HG03378 (cell line): ENCODE measurements at regions not wholly inside any gene's neighbourhood (a gene's known extent, or its start where the extent isn't known, plus 50 kb on each side); places are given as distances from the start of the nearest gene placed in this dataset.
"Not testable (repeated sequence)": the region's sequence is repeated elsewhere in the genome, so short reads cannot be mapped to it uniquely, and the experiment has no call there.

Experiments used
- ATAC-seq: cut with Tn5 transposase; IDR thresholded peaks from one replicate; pipeline ENCODE4 v1.9.1; 2021; ENCODE audit warnings: mild to moderate bottlenecking, moderate library complexity; ENCODE audit not compliant: unreplicated experiment

DNA sequence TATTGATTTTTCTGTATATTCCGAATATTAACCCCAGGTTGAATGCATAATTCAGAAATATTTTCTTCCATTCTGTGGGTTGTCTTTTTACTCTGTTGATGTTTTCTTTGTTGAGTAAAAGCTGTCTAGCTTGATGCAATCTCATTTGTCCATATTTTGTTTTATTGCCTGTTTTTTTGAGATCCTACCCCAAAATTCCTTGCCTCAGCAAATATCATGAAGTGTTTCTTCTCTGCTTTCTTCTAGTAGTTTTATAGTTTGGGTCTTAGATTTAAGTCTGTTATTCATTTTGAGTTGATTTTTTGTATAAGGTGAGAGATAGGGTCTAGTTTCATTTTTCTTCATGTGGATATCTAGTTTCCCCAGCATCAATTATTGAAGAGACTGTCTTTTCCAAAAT lies 467.9 kb upstream of the GCFC2 start:
- no peak for ATAC-seq

- no peak for ATAC-seq
These were observed 464.6 kb upstream of the GCFC2 start for GRCh38 chr2:76175295-76175694.

GRCh38 chr2:76174505-76174904 lies 463.8 kb upstream of the GCFC2 start:
- ATAC-seq = no peak

GRCh38 chr2:76173206-76173605 lies 462.5 kb upstream of the GCFC2 start:
- not testable (repeated sequence) for ATAC-seq

DNA sequence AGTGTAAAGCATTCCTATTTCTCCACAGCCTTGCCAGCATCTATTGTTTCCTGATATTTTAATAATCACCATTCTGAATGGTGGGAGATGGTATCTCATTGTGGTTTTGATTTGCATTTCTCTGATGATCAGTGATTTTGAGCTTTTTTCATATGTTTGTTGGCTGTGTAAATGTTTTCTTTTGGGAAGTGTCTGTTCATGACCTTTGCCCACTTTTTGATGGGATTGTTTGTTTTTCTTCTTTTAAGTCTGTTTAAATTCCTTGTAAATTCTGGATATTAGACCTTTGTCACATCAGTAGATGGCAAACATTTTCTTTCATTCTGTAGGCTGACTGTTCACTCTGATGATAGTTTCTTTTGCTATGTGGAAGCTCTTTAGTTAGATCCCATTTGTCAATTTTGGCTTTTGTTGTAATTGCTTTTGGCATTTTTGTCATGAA lies 461.5 kb upstream of the GCFC2 start:
- ATAC-seq = not testable (repeated sequence)

- ATAC-seq = no peak
These were observed 460.1 kb upstream of the GCFC2 start for GRCh38 chr2:76170856-76171255.

DNA sequence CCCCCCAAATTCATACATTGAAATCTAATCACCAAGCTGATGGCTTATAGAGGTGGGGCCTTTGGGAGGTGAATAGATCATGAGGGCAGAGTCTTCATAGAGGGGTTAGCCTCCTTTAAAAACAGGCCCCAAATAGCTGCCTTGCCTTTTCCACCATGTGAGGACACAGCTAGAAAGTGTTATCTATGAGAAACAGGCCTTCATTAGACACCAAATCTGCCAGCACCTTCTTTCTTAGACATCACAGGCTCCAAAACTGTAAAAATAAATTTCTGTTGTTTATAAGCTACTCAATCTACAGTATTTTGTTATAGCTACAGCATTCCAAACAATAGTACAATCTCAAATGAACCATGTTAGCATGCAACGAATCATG lies 459.3 kb upstream of the GCFC2 start:
- no peak for ATAC-seq

DNA sequence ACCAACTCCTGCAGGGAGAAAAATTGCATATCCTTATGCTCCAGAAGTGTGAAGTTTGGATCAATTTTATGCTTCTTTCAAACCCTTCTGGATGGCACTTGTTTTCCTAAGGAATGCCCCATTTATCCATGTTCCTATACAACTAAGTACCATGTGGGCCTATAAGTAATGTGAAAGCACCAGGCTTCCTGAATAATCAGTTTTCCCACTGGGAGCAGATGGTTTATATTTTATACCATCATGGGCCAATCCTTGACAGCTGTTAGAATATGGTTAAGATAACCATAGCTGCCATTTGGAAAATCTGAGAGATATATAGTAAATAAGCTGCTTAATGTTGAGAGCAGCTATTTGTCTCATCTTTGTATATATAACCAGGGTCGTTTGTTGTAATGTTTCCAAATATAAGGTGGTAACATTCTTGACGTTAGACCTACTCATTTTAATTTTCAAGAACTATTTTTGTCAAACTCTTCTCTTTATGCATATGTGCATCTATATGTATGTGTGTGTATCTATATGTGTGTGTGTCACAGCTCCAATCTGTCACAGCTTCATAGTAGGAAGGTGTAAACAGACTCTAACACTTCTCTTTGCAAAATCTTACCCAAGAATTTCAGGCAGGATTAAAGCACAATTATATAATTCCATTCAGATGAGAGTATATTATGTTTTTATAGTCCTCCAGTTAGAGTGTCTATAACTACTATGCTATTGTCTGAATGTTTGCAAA lies 458.7 kb upstream of the GCFC2 start:
- ATAC-seq = no peak

DNA sequence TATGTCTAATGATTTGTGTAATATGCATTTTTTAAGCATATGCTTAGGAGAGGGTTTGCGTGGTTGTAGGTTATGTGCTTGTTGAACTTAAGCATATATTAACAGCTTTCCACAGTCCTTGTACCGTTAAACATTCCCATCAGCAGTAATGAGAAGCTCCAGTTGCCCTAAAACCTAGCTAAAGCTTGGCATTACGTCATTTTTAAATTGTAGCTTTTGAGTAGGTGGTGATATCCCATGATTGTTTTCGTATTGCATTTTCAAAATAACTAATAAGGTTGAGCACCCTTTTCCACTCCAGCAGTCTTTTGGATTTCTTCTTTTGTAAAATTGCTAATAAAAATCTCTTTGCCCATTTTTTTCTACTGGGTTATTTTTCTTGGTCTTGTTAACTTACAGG lies 453.1 kb upstream of the GCFC2 start:
- ATAC-seq = no peak

GRCh38 chr2:76160670-76161069 lies 450.0 kb upstream of the GCFC2 start:
- ATAC-seq = no peak

GRCh38 chr2:76159042-76159648 lies 448.4 kb upstream of the GCFC2 start:
- ATAC-seq = no peak

GRCh38 chr2:76157531-76157930 lies 446.8 kb upstream of the GCFC2 start:
- ATAC-seq = no peak

GRCh38 chr2:76154981-76155380 lies 444.3 kb upstream of the GCFC2 start:
- ATAC-seq = no peak

- no peak for ATAC-seq
These were observed 439.1 kb upstream of the GCFC2 start for GRCh38 chr2:76149846-76150245.

GRCh38 chr2:76139303-76139702 lies 428.6 kb upstream of the GCFC2 start:
- ATAC-seq = not testable (repeated sequence)

DNA sequence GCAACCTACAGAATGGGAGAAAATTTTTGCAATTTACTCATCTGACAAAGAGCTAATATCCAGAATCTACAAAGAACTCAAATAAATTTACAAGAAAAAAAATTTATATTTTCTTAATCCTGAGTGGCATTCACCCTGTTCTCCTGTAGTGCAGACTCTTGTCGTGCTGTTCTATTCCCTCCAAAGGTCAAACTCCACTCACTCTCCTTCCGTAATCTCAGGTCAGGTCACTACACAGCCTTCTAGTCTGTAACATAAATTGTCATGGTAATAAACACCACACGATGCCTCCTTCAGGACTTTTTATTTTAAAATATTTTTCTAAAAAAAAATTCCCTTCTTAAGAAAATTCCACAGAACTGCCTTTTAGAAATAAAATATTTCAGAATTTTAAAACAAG lies 417.9 kb upstream of the GCFC2 start:
- no peak for ATAC-seq

GRCh38 chr2:76120176-76120575 lies 409.5 kb upstream of the GCFC2 start:
- ATAC-seq = no peak

DNA sequence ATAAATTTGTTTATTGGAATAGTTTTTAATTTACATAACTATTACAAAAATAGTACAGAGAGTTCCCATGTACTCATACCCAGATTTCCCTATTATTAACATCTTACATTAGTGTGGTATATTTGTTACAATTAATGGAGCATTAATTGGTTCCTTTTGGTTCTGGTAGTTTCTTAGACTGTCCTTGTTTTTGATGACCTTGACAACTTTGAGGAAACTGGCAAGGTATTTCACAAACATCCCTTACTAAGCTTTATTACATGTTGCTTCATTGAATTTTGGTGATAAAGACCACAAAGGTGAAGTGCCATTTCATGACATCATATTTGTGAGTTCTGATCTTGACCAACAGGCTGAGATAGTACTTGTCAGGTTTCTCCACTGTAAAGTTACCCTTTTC lies 379.0 kb upstream of the GCFC2 start:
- no peak for ATAC-seq

DNA sequence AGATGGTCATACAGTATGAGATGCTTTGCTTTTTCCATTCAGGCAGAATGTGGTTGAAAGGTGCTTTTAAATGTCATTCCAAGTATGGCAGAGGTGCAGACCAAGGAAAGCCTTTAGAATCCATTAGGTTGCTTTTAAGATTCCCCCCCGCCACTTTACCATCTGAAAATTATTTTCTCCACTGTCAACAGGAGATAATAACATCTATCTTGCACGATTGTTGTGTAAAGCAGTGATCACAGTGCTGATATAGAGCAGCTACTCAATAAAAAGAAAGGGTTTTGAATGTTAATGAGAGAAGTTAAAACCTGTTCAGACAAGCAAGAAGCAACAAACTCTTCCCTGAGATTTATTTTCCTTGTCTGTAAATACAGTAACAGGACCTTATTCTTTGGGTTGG lies 372.5 kb upstream of the GCFC2 start:
- no peak for ATAC-seq

GRCh38 chr2:76082509-76082908 lies 371.8 kb upstream of the GCFC2 start:
- no peak for ATAC-seq

GRCh38 chr2:76080154-76080553 lies 369.4 kb upstream of the GCFC2 start:
- ATAC-seq = no peak

DNA sequence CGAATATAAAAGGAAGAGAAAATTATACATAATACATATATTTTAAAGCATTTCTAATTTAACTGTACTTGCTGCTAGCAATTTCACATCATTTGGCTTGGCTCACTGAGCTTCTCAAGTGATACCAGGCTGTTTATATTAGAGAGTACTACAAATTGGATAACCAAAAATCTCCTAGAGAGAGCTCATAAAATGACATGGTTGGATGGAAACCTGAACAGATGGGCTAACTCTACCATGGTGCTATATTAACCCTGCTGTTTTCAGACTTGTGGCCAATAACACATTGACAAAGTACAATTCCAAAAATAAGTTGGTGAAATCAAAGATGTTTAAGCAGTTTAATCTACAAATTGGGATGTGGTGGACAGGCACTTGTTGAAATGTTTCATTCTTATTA lies 364.4 kb upstream of the GCFC2 start:
- ATAC-seq = no peak
